ENCODE measurements at regions not wholly inside any gene's neighbourhood (a gene's known extent, or its start where the extent isn't known, plus 50 kb on each side); places are given as distances from the start of the nearest gene placed in this dataset.

DNA sequence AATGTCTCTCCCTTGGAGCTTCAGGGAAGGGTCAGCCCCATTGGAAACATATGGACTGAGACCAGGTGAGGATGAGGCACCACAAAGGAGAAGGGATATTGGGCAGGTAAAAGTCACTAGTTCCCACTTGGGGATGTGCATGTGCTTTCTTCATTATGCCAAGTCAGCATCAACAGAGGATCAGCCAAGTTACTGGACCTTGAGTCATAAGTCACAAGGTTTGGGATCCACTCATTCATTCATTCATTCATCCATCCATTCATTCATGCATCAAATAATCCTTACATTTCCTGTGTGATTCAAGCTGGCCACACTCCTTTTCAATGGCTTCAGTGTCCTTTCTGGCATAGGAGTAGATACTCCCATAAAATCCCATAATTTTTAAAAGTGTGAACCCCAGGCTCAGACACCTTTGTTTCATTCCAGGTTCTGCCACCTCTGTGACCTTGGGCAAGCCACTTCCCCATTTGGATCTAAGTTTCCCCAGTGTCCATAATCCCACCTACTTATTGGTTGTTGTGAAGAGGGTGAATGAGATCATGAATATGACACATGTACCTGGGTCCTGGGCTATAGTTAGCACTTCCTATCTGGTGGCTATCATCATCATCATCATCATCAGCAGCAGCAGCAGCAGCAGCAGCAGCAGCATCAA is 162.1 kb upstream of the LHX5 start:
- TF ChIP-seq CTCF (IDR thresholded peaks at IDR 0.05; ENCODE audit: control extremely low read depth, extremely low read depth, low read depth, missing control alignments): no peak
- ChIA-PET CTCF (interaction anchor here (1.3 kb wide), 1 partner anchor 15 kb away, joined by 3 read pairs; no protein-coding TSS in a partner anchor), POLR2A (no interaction called here)
- no peak for DNase-seq (ENCODE audit: extremely low spot score)

GRCh38 chr12:113630625-113631024 is 159.0 kb upstream of the LHX5 start:
- ChIA-PET CTCF (interaction anchor here (0.8 kb wide), 1 partner anchor 9 kb away, joined by 3 read pairs; no protein-coding TSS in a partner anchor), POLR2A (no interaction called here)
- DNase-seq (ENCODE audit: extremely low spot score): no peak
- TF ChIP-seq CTCF (IDR thresholded peaks at IDR 0.05; ENCODE audit: control extremely low read depth, extremely low read depth, low read depth, missing control alignments): no peak

GRCh38 chr12:113625499-113625898 is 153.8 kb upstream of the LHX5 start:
- POLR2A ChIA-PET: no interaction called here
- no peak for DNase-seq (ENCODE audit: extremely low spot score)
- no peak for TF ChIP-seq CTCF (IDR thresholded peaks at IDR 0.05; ENCODE audit: control extremely low read depth, extremely low read depth, low read depth, missing control alignments)
- CTCF ChIA-PET: no interaction called here

- ChIA-PET POLR2A (no interaction called here), CTCF (interaction anchor here (0.7 to 1.1 kb wide), 2 partner anchors 8 to 9 kb away, joined by 3 read pairs; no protein-coding TSS in a partner anchor)
- no peak for DNase-seq (ENCODE audit: extremely low spot score)
These were observed 150.7 kb upstream of the LHX5 start for GRCh38 chr12:113622410-113622809.

GRCh38 chr12:113620437-113620976 is 148.8 kb upstream of the LHX5 start:
- no peak for TF ChIP-seq CTCF (IDR thresholded peaks at IDR 0.05; ENCODE audit: control extremely low read depth, extremely low read depth, low read depth, missing control alignments)
- ChIA-PET POLR2A (no interaction called here), CTCF (no interaction called here)
- no peak for DNase-seq (ENCODE audit: extremely low spot score)

More at GRCh38 chr12:113622410-113622809, 150.7 kb upstream of the LHX5 start:
- no peak for TF ChIP-seq CTCF (IDR thresholded peaks at IDR 0.05; ENCODE audit: control extremely low read depth, extremely low read depth, low read depth, missing control alignments)

- CTCF ChIA-PET: no interaction called here
- no peak for TF ChIP-seq CTCF (IDR thresholded peaks at IDR 0.05; ENCODE audit: control extremely low read depth, extremely low read depth, low read depth, missing control alignments)
- POLR2A ChIA-PET: no interaction called here
- DNase-seq (ENCODE audit: extremely low spot score): no peak
These were observed 147.5 kb upstream of the LHX5 start for GRCh38 chr12:113619202-113619601.

All from GM10248 (cell line).